ENCODE measurements at regions not wholly inside any gene's neighbourhood (a gene's known extent, or its start where the extent isn't known, plus 50 kb on each side); places are given as distances from the start of the nearest gene placed in this dataset.

- no peak for DNase-seq
These were observed 521.7 kb downstream of the EPM2A start for GRCh38 chr6:145213614-145214013.

- peak; percentile 70 for DNase-seq
These were observed 520.8 kb downstream of the EPM2A start for GRCh38 chr6:145214570-145214969.

- DNase-seq, result no peak
These were observed 510.9 kb downstream of the EPM2A start for GRCh38 chr6:145224450-145224849.

GRCh38 chr6:145225500-145225899 is 509.8 kb downstream of the EPM2A start:
- no peak for DNase-seq

GRCh38 chr6:145227593-145227992 is 507.7 kb downstream of the EPM2A start:
- DNase-seq, result no peak

- no peak for DNase-seq
These were observed 506.2 kb downstream of the EPM2A start for GRCh38 chr6:145228962-145229582.

- DNase-seq, result no peak
These were observed 501.4 kb downstream of the EPM2A start for GRCh38 chr6:145233955-145234354.

- DNase-seq, result no peak
These were observed 500.1 kb downstream of the EPM2A start for GRCh38 chr6:145235207-145235606.

GRCh38 chr6:145238787-145239186 is 496.5 kb downstream of the EPM2A start:
- DNase-seq, result no peak

- DNase-seq, result no peak
These were observed 494.3 kb downstream of the EPM2A start for GRCh38 chr6:145241039-145241438.

GRCh38 chr6:145241721-145242120 is 493.6 kb downstream of the EPM2A start:
- DNase-seq, result peak; percentile 15

GRCh38 chr6:145244349-145245100 is 490.8 kb downstream of the EPM2A start:
- no peak for DNase-seq

- no peak for DNase-seq
These were observed 490.2 kb downstream of the EPM2A start for GRCh38 chr6:145245119-145245518.

GRCh38 chr6:145247692-145248419 is 487.5 kb downstream of the EPM2A start:
- peak; percentile 13 for DNase-seq

- DNase-seq, result no peak
These were observed 484.9 kb downstream of the EPM2A start for GRCh38 chr6:145250436-145250835.

GRCh38 chr6:145252737-145253136 is 482.6 kb downstream of the EPM2A start:
- no peak for DNase-seq

- no peak for DNase-seq
These were observed 480.5 kb downstream of the EPM2A start for GRCh38 chr6:145254649-145255401.

GRCh38 chr6:145257704-145258103 is 477.6 kb downstream of the EPM2A start:
- DNase-seq, result no peak

GRCh38 chr6:145258122-145258521 is 477.2 kb downstream of the EPM2A start:
- DNase-seq, result no peak

- DNase-seq, result no peak
These were observed 474.7 kb downstream of the EPM2A start for GRCh38 chr6:145260484-145261175.

GRCh38 chr6:145261758-145262157 is 473.6 kb downstream of the EPM2A start:
- DNase-seq, result no peak

GRCh38 chr6:145262771-145263170 is 472.5 kb downstream of the EPM2A start:
- no peak for DNase-seq
